Kidney capillary endothelial cell (primary cell): ENCODE measurements at regions not wholly inside any gene's neighbourhood (a gene's known extent, or its start where the extent isn't known, plus 50 kb on each side); places are given as distances from the start of the nearest gene placed in this dataset.
"Not testable (repeated sequence)": the region's sequence is repeated elsewhere in the genome, so short reads cannot be mapped to it uniquely, and the experiment has no call there.

ENCODE experiments used
- DNase-seq: peaks from one replicate; pipeline ENCODE4 v3.0.0-alpha.2; 2018; ENCODE audit warnings: low spot score

DNA sequence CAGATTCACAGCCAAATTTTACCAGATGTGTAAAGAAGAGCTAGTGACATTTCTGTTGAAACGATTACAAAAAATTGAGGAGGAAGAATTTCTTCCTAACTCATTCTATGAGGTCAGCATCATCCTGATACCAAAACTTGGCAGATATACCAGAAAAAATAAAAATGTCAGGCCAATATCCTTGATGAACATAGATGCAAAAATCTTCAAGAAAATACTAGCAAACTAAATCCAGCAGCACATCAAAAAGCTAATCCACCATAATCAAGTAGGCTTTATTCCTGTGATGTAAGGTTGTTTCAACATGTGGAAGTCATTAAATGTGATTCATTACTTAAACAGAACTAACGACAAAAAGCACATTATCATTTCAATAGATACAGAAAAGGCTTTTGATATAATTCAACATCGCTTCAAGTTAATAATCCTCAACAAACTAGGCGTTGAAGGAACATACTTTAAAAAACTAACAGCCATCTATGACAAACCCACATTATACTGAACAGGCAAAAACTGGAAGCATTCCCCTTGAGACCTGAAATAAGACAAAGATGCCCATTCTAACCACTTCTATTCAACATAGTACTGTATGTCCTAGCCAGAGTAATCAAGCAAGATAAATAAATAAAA lies 807.7 kb upstream of the ZWINT start:
- no peak for DNase-seq

GRCh38 chr10:57165671-57166070 lies 804.6 kb upstream of the ZWINT start:
- DNase-seq, result no peak

- no peak for DNase-seq
These were observed 801.2 kb upstream of the ZWINT start for GRCh38 chr10:57162231-57162630.

DNA sequence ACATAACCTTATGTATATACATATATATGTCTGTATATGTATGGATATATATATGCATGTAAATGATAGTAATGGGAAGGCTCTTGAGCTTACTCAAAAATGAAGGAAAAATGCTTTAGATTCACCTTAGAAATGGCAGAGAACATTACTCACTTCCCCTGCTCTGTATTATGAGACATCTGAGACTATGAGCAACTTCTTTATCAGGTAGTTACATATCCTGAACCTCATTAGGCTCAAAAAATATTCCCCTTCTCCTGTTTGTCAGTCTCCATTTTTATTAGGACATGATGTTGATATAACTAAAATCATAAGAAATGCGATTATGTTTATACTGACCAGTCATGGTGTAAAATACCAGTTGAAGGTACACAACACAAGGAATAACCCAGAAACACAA lies 800.1 kb upstream of the ZWINT start:
- DNase-seq, result no peak

DNA sequence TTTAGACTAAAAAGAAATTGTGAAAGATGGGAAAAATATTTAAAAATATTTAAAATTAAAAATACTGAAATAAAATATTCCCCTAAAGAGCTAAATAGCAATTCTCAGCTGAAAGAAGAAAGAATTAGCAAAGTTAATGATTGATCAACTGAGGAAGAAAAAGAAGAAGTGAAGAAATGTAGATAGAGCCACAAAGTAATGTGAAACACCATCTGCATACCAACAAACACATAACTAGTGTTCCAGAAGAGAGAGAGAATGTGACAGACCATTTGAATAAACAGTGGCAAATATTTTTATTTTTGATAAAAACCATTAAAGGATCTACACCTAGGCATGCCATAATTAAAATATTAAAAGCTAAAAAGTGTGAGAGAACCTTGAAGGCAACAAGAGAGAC lies 784.5 kb upstream of the ZWINT start:
- no peak for DNase-seq

DNA sequence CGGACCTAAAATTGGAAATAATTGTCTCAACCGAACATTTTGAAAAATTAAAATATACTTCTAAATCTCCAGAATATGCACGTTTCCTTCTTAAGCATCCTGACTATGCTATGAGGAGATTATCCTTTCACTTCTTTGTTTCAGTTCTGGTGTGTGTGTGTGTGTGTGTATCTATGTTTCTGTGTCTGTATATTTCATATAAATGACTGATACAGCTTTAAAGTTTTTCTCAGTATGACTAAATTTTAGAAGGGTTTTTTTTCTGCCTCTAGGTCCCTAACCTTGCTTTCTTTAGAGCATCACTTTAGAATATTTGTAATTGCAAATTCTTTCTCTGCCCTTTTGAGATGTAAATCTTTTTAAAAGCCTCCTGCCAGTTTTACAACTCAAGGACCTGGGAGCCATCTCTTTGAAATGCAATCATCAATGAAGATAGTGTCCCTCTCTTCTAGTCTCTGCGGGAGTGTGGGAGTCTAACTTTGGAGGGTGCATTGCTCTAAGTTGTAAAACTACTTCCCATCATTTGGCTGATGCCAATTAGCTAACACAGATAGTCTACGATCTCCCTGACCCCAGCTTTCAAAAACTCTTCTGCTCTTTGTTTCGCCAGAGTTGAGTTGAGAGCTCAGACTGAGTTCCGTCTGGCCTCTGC lies 782.0 kb upstream of the ZWINT start:
- no peak for DNase-seq

- DNase-seq, result no peak
These were observed 780.6 kb upstream of the ZWINT start for GRCh38 chr10:57141708-57142107.

GRCh38 chr10:57119684-57120083 lies 758.6 kb upstream of the ZWINT start:
- no peak for DNase-seq

DNA sequence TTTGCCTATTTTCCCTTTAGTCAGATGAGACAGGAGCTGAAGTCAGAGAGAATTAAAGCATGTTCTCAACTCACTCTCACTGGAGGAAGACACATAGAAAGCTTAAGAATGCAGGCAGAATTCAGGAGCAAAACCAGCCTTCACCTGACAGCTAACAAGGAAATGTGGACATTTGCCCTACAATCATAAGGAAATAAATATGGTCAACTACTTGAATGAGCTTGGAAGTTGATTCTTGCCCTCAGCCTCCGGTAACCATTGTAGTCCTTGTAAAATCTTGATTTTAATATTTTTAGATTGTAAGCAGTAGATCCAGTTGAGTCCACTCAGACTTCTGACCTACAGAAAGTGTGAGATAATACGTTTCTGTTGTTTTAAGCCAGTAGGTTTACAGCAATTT lies 752.5 kb upstream of the ZWINT start:
- no peak for DNase-seq

- no peak for DNase-seq
These were observed 741.2 kb upstream of the ZWINT start for GRCh38 chr10:57102236-57102635.

GRCh38 chr10:57098146-57098545 lies 737.1 kb upstream of the ZWINT start:
- no peak for DNase-seq

- DNase-seq, result no peak
These were observed 735.0 kb upstream of the ZWINT start for GRCh38 chr10:57096044-57096443.

DNA sequence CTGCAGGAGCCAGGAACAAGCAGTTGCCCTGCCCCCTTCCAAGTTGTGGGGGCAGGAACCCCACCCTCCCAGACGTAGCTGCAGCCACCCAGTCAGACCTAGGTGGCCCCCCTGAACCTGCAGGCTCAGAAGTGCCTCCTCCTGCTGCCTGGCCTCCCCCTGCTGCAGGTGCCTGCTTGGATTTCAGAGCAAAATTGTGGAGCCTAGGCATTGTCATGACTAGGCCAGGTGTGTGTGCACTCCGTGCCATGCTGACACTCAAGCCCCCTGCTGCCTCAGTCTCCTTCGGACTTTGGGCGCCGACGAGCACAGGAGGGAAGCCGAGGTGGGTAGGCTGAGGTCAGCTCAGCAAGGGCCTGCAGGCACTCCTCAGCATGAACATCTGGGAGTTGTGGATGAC lies 733.9 kb upstream of the ZWINT start:
- DNase-seq, result no peak

GRCh38 chr10:57094083-57094482 lies 733.0 kb upstream of the ZWINT start:
- DNase-seq, result no peak

- no peak for DNase-seq
These were observed 692.5 kb upstream of the ZWINT start for GRCh38 chr10:57053530-57053929.

- no peak for DNase-seq
These were observed 688.0 kb upstream of the ZWINT start for GRCh38 chr10:57049096-57049495.

GRCh38 chr10:57038531-57038930 lies 677.5 kb upstream of the ZWINT start:
- DNase-seq, result no peak

DNA sequence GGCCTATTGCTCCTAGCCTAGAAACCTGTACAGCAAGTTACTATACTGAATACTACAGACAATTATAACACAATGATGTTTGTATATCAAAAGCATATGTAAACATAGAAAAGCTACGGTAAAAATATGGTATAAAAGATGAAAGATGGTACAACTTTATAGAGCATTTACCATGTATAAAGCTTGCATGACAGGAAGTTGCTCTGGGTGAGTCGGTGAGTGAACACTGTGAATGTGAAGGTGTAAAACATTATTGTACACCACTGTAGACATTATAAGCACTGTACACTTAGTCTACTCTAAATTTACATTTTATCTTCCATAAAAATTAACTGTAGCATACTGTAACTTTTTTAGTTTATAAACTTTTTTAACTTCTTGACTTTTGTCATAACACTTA lies 674.3 kb upstream of the ZWINT start:
- no peak for DNase-seq

DNA sequence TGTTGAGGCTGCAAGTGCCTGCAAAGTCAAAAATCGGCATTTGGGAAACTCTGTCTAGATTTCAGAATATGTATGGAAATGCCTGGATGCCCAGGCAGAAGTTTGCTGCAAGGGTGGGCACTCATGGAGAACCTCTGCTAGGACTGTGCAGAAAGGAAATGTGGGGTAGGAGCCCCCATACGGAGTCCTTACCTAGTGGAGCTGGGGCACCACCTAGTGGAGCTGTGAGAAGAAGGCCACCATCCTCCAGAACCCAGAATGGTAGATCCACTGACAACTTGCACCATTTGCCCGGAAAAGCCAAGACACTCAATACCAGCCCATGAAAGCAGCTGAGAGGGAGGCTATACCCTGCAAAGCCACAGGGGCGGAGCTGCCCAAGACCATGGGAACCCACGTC lies 671.2 kb upstream of the ZWINT start:
- not testable (repeated sequence) for DNase-seq

DNA sequence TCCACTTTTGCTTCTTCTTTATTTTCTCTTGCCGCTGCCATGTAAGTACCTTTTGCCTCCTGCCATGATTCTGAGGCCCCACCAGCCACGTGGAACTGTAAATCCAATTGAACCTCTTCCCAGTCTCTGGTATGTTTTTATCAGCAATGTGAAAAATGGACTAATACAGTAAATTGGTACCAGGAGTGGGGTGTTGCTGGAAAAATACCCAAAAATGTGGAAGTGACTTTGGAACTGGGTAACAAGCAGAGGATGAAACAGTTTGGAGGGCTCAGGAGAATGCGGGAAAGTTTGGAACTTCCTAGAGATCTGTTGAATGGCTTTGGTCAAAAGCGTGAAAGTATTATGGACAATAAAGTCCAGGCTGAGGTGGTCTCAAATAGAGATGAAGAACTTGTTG lies 670.3 kb upstream of the ZWINT start:
- no peak for DNase-seq

- DNase-seq, result no peak
These were observed 665.2 kb upstream of the ZWINT start for GRCh38 chr10:57026307-57026706.

DNA sequence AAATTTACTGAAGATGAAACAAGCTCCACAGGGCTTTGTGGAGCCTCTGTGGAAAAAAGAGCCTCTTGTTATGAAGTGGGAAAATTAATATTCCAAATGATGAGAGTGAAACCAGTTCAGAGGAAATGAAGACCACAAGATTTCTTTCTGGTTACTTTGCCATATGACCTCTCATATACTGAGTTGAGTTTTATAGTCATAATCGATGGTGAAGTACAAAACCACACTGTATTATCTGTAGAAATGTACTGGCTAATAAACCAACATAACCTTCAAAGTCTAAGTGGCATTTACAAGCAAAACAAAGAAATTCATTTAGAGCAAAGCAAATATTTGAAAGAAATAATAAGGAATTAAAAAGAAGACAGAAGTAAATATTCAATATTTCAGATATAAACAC lies 662.6 kb upstream of the ZWINT start:
- DNase-seq, result no peak

- no peak for DNase-seq
These were observed 657.4 kb upstream of the ZWINT start for GRCh38 chr10:57018452-57018851.

DNA sequence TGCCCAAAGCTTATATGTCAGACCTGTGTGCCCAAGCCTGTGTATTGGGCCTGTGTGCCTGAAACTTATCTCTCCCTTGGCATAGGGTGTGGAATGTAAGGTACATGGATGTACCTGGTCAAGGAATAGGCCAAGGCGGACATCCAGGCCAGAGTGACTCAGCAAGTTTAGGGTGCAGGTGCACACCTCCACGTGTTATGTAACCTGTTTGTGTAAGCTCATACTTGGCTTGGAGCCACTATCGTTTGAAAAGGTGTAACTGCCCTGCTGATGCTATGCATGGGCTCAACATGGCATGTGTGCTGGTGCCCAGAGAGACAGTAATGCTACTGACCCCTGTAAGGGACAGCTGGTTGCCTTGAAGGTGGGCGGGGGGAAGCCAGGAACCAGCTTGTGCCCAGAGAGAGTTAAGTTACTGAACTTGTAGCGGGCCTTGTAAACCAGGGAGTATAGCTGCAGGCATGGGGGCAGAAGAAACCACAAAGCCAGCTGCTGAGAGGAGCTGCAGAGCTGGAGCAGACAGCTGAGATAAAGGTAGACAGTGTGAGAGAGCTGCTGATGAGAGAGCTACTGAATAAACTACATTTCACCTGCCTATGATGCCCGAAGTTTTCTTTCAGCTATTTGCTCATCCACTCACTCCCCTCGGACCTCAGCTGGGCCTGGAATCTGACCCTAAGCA lies 656.4 kb upstream of the ZWINT start:
- no peak for DNase-seq
